ENCODE measurements at regions not wholly inside any gene's neighbourhood (a gene's known extent, or its start where the extent isn't known, plus 50 kb on each side); places are given as distances from the start of the nearest gene placed in this dataset.
"Not testable (repeated sequence)": the region's sequence is repeated elsewhere in the genome, so short reads cannot be mapped to it uniquely, and the experiment has no call there.

- no peak for DNase-seq (ENCODE audit: low read depth in 2 of 2)
Observed at GRCh38 chr13:75178436-75178835, 303.5 kb downstream of the TBC1D4 start.

DNA sequence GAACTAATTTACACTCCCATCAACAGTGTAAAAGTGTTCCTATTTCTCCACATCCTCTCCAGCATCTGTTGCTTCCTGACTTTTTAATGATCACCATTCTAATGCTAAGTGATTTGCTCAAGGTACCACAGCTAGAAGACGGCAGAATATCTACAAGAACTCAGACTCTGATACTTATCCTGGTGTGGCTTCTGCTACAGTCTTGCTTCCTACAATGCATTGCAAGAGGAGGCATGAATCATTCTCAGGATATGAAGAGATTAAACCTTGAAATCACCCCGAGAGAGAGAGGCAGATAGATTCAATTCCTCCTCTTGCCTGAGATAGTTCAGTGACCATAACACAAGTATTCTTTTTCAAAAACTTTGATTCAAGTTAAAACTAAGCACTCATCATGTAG, 306.4 kb downstream of the TBC1D4 start:
- no peak for DNase-seq (ENCODE audit: low read depth in 2 of 2)

- not testable (repeated sequence) for DNase-seq (ENCODE audit: low read depth in 2 of 2)
Observed at GRCh38 chr13:75175097-75175496, 306.9 kb downstream of the TBC1D4 start.

DNA sequence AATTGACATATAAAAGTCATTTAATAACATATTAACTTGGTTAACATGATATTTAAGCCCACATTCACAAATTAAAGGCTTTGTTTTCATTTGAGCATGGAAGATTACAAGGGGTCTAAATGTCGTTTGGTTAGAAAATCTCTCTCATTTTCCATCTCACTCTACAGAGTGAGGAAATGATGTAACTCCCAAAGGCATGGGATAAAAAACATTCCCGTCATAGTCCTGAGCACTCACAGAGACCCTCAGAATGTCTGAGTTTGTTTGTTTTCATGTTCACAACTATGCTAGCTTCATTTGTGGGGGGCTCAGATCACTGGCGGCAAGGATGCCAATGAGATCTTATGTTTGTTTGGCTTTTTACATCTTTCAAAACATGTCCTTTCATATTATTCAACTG, 307.5 kb downstream of the TBC1D4 start:
- DNase-seq (ENCODE audit: low read depth in 2 of 2) = no peak

- DNase-seq (ENCODE audit: low read depth in 2 of 2) = no peak
Observed at GRCh38 chr13:75173457-75174356, 308.3 kb downstream of the TBC1D4 start.

GRCh38 chr13:75170311-75170710, 311.7 kb downstream of the TBC1D4 start:
- DNase-seq (ENCODE audit: low read depth in 2 of 2) = no peak

DNA sequence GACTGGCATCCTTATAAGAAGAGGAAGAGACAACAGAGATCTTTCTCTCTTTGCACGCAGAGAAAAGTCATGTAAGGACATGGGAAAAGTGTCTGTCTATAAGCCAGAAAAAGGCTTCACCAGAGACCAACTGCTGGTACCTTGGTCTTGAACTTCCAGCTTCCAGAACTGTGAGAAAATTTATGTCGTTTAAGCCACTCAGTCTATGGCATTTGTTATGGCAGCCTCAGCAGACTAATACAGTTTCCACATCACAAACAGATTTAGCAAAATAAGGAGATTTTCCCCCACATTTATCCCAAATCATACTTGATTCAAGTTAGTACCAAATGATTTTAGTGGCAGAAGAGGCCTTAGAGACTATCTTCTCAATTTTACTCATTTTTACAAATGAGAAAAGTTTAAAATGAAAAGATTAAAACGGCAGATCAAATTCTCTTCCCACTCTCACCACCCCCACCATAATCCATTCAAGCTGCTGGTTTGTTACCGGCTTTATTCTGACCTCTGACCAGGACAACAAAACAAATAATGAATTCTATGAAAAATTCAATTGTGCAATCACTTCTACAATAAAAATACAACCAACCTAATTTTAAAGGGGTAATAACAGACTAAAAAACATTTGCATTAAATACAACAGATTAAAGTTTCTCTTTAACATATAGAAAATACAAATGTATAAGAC, 316.3 kb downstream of the TBC1D4 start:
- no peak for DNase-seq (ENCODE audit: low read depth in 2 of 2)

DNA sequence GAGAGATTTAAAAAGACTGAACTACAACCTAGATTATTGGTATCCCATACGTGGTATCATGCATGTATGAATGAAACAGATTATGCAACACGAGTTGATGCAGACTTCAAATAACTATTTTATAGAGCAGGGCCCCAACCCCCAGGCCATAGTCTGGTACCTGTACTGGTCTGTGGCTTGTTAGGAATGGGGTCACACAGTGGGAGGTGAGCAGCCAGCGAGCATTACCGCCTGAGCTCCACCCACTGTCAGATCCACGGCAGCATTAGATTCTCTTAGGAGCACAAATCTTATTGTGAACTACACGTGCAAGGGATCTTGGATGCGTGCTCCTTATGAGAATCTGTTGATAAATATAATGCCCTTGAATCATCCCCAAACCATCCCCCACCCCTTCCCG, 320.2 kb downstream of the TBC1D4 start:
- DNase-seq (ENCODE audit: low read depth in 2 of 2) = no peak

- DNase-seq (ENCODE audit: low read depth in 2 of 2) = no peak
Observed at GRCh38 chr13:75160984-75161383, 321.0 kb downstream of the TBC1D4 start.

DNA sequence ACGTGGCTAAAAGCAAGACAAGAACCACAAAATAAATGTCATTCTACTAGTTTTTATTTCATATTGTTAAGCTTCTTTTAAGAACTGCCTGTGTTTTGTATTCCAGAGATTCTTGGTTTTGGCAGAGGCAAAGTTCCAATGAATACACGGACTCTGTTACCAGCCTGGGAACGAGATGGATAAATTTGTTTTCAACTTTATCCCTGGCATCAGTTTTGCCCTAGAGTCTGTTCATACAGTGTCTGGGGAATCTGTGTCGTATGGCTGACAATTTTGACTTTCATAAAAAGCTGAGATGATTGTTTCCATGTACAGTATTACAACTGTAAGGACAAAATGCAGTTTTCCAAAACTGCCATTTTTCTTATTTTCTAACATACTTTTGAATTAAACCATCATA, 327.6 kb downstream of the TBC1D4 start:
- no peak for DNase-seq (ENCODE audit: low read depth in 2 of 2)

DNA sequence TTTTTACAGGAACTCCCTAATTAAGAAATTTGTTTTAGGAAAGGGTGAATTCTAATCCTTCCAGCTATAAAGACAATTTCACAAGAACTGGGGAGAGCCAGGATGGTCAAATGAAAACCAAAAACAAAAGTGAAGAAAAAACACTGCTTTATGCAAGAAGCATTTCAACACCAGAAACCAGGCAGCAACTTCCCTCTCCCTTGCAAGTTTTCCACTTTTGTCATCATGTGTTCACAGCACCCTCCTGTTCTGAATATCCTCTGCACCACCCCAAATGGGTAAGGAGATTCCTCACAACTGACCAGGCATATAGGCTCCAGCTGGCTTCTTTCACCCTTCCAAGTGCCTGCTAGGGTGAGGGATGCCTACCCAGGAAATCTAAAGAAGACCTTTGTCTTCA, 328.1 kb downstream of the TBC1D4 start:
- DNase-seq (ENCODE audit: low read depth in 2 of 2) = no peak

DNA sequence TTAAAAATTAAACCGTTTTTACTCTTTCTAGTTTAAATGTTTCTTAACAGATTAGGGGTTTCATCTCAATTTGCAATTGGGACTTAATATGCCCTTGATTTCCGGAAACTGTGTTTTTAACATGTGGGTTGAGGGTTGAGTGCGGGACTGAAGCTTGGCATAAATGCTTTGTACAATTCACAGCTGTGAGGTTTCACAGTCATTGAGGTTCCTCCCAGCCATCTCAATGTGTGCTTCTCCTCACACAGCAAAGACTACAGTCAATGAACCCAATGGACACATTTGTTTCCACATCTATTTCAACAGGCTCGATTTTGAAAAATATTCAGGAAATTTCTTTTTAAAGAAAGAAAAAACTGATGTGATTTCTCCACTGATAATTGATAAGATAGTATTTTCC, 328.6 kb downstream of the TBC1D4 start:
- DNase-seq (ENCODE audit: low read depth in 2 of 2) = no peak

GRCh38 chr13:75151081-75151643, 330.8 kb downstream of the TBC1D4 start:
- no peak for DNase-seq (ENCODE audit: low read depth in 2 of 2)

DNA sequence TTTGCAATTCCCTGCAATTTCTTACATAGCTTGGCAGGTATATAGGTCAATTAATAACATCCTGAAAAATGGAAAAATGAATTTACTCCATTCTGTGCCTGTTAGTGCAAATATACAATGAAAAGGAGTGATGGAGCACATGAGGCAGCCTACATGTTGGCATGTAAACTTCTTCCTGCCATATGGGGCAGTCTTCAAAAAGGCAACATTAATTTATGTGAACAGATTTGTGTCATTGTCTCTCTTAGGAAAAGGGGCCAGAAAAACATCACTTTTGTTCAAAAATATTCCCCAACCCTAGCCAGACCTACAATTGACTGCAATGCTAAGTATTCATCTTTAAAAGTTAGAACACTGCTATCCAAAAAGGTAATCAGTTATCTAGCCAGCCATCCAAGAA, 332.2 kb downstream of the TBC1D4 start:
- no peak for DNase-seq (ENCODE audit: low read depth in 2 of 2)

GRCh38 chr13:75147946-75148345, 334.0 kb downstream of the TBC1D4 start:
- no peak for DNase-seq (ENCODE audit: low read depth in 2 of 2)

- no peak for DNase-seq (ENCODE audit: low read depth in 2 of 2)
Observed at GRCh38 chr13:75146436-75146835, 335.5 kb downstream of the TBC1D4 start.

GRCh38 chr13:75145927-75146326, 336.0 kb downstream of the TBC1D4 start:
- DNase-seq (ENCODE audit: low read depth in 2 of 2) = no peak

GRCh38 chr13:75139291-75139690, 342.7 kb downstream of the TBC1D4 start:
- DNase-seq (ENCODE audit: low read depth in 2 of 2) = no peak

- no peak for DNase-seq (ENCODE audit: low read depth in 2 of 2)
Observed at GRCh38 chr13:75137911-75138571, 343.9 kb downstream of the TBC1D4 start.

DNA sequence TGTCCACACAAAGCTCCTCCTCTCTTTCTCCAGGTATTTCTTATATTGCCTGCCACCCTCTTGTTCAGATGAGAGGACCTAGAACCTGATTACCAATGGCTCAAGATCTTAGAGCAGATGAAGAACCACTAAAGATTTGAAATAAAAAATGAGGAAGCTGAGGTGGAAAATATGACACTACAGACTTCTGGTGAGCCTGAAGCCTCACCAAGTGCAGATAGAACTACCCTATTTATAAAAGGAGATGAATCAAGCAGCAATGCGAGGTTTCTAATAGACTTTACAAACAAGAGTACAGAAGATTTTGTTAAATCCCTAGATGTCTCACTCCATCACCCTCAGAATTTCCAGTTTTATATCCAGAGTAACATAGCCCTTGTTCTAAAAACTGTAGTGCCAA, 345.8 kb downstream of the TBC1D4 start:
- no peak for DNase-seq (ENCODE audit: low read depth in 2 of 2)

DNA sequence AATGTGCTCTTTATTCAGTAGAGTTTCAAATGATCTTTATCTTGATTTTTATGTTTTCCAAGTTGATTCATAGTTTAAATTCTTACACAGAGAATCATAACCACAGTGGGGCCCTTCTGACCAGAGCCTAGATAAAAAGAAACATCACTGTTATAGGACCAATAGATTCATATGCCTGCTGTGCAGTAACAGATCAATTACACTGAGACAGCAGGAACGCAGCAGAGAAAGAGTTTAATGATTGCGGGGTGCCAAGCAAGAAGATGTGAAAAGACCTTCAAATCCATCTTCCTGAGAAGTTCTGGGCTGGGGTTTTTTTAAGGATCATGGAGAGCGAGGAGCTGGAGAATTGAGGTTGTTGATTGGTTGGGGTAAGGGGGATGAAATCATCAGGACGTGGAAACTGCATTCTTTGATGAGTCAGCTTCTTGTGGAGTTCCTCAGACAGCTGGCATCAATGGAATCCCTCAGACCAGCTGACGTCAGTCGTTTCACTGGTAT, 346.6 kb downstream of the TBC1D4 start:
- no peak for DNase-seq (ENCODE audit: low read depth in 2 of 2)

Data from stimulated activated CD4-positive, alpha-beta T cell treated with anti-CD3 and anti-CD28 coated beads, Interleukin-1b, Interleukin-23, amount 100 ng/mL, for 4 hours (primary cell).